Thymus (tissue), 11 donors: ENCODE measurements at regions not wholly inside any gene's neighbourhood (a gene's known extent, or its start where the extent isn't known, plus 50 kb on each side); places are given as distances from the start of the nearest gene placed in this dataset.

Experiments used
- DNase-seq, 9 donors: peaks; one replicate each; pipeline ENCODE4 v3.0.0-alpha.2; 2013; ENCODE audit warnings: low spot score in 9 of 9, low read depth in 6 of 9, missing footprints in 1 of 9
- H3K27ac ChIP-seq, 2 donors: one replicate each; pipeline ENCODE4 v1.5.1; 2013; ENCODE audit warnings: control low read depth in 1 of 2, low read depth in 1 of 2, low read length in 1 of 2, mild to moderate bottlenecking in 1 of 2, moderate library complexity in 1 of 2
- H3K27me3 ChIP-seq, 2 donors: one replicate each; pipeline ENCODE4 v1.5.1; 2013; ENCODE audit warnings: low read length in 1 of 2; ENCODE audit not compliant: control insufficient read depth in 2 of 2, insufficient read depth in 1 of 2
- H3K36me3 ChIP-seq, 2 donors: one replicate each; pipeline ENCODE4 v1.5.1; 2013; ENCODE audit warnings: low read length in 1 of 2, mild to moderate bottlenecking in 1 of 2, moderate library complexity in 1 of 2; ENCODE audit not compliant: control insufficient read depth in 2 of 2, insufficient read depth in 2 of 2
- H3K4me1 ChIP-seq, 2 donors: one replicate each; pipeline ENCODE4 v1.5.1; 2013; ENCODE audit warnings: low read length in 2 of 2; ENCODE audit not compliant: control insufficient read depth in 2 of 2, insufficient read depth in 2 of 2
- H3K4me3 ChIP-seq, 2 donors: one replicate each; pipeline ENCODE4 v1.5.1; 2013; ENCODE audit warnings: low read length in 2 of 2, control low read depth in 1 of 2, mild to moderate bottlenecking in 1 of 2
- H3K9me3 ChIP-seq, 2 donors: one replicate each; pipeline ENCODE4 v1.5.1; 2013; ENCODE audit warnings: low read length in 1 of 2, mild to moderate bottlenecking in 1 of 2; ENCODE audit not compliant: control insufficient read depth in 2 of 2, insufficient read depth in 1 of 2
- WGBS: extraction: QIAGEN DNeasy Blood & Tissue Kit; methylation state at CpG from one replicate; pipeline ENCODE4 v1.1.7; 2013; 5-methylcytosine and 5-hydroxymethylcytosine counted together
- donor health status: healthy.

DNA sequence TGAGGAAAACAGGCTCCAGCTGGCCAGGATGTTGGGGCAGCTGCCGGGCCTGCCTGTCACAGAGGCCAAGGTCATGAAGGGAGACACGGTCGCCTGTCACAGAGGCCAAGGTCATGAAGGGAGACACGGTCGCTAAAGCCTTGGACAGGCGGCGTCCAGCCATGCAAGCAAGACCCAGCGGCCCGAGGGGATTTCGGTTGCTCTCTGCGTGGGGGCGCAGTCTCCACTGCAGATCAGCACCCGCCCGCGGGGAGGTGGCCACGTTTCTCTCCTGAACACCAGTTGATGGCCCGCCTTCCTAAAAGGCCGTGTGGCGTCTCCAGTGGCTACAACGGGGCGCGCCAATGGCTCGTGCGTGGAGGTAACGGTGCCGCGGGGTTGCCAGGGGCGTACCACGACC lies 67.0 kb upstream of the PCGF5 start:
- DNase-seq = no peak
- no peaks in the 10 kb centered on the region for H3K9me3 ChIP-seq
- H3K27ac ChIP-seq = no peak overlapping the region
- H3K4me1 ChIP-seq = no peaks in the 10 kb centered on the region
- H3K4me3 ChIP-seq = no peak overlapping the region
- no peaks in the 10 kb centered on the region for H3K27me3 ChIP-seq
- 98% methylated on average over 29 of the region's 29 CpGs for WGBS
- H3K36me3 ChIP-seq = no peaks in the 10 kb centered on the region

DNA sequence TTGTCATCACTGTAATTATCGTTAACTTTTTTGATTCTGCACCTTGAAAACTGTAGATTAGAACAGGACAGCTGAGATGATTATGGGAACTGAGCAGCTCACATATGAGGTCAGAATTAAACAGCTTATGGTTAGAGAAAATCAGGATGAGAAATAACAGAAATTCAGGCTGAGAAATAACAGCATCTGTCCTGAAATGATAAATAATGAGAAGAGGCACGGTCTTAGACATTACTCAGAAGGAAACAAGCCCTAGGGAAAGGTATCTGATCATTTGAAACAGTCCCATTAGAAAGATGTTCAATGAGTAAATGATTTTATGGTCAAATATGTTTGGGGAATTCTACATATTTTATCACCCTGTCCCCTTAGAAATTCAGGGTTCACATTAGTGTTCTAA lies 65.6 kb upstream of the PCGF5 start:
- H3K27me3 ChIP-seq = no peaks in the 10 kb centered on the region
- H3K36me3 ChIP-seq = no peaks in the 10 kb centered on the region
- no peak overlapping the region for H3K27ac ChIP-seq
- H3K9me3 ChIP-seq = no peaks in the 10 kb centered on the region
- DNase-seq = no peak
- WGBS = 96% methylated on average over 2 of the region's 2 CpGs
- H3K4me1 ChIP-seq = no peaks in the 10 kb centered on the region
- H3K4me3 ChIP-seq = no peak overlapping the region

DNA sequence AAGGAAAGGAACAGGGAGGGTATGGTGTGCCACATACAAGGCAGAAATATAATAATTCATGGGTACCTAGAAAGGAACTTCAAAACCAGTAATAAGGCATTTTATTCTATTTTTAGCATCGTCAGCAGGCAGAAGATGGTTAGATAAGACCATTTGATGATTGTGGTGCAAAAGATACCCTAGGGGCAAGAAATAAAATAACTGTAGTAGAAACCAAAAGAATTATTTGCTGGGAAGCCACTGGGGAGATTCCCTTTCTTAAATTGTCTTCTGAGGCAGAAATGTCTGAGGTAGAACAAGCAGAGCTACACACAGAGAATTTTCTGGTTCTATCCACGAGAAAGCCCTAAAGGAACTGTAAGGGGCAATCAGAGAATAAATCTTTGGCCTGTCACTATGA lies 64.3 kb upstream of the PCGF5 start:
- no peak for DNase-seq
- no peaks in the 10 kb centered on the region for H3K9me3 ChIP-seq
- WGBS = 55% methylated on average over 2 of the region's 2 CpGs

DNA sequence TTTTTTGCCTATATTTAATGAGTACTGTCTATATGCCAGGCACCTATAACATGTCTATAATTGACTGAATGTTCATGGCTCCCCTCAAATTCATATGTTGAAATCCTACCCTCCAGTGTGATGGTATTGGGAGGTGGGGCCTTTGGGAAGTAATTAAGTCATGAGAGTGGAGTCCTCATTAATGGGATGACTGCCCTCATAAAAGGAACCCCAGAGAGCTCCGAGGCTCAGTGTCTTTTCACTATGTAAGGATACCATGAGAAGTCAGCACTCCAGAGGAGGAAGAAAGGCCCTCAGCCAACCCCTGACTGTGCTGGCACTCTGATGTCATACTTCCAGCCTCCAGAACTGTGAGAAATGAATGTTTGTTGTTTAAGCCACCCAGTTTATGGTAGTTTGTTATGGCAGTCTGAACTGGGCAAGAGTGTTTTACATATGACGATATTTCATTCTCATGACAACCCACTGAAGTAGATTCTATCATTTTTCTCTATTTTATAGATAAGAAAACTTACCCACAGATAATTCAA lies 61.1 kb upstream of the PCGF5 start:
- no peaks in the 10 kb centered on the region for H3K36me3 ChIP-seq
- DNase-seq = no peak
- no peaks in the 10 kb centered on the region for H3K9me3 ChIP-seq
- H3K27me3 ChIP-seq = peaks cover 0 to 5% of the 10 kb centered on the region in 2 donors
- WGBS = 95% methylated on average over 2 of the region's 2 CpGs
- H3K4me3 ChIP-seq = no peak overlapping the region
- H3K4me1 ChIP-seq = peaks cover 5 to 16% of the 10 kb centered on the region in 2 donors
- no peak overlapping the region for H3K27ac ChIP-seq

More for the DNA sequence above, 64.3 kb upstream of the PCGF5 start:
- no peak overlapping the region for H3K4me3 ChIP-seq
- H3K36me3 ChIP-seq = no peaks in the 10 kb centered on the region
- H3K27me3 ChIP-seq = no peaks in the 10 kb centered on the region
- H3K4me1 ChIP-seq = no peaks in the 10 kb centered on the region
- H3K27ac ChIP-seq = no peak overlapping the region

DNA sequence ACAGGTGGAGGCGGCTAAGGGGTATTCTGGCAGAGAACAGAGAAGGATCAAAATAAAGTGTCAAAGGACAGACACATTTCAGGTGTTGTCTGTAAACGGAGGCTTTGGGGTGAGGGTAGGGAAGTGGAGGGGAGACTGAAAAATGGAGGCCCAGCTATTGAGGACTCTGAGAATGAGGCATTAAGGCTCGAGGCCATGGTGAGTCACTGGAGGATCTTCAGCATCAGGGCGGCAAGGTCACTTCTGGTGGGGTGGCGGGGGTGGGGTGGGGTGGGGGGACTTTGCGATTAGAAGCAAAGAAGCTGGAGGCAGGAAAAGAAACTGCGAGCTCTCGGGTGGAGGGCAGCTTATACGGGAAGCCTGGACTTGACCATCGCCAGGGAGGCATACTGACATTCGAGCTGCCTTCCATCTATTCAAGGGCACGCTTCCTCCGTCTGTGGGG lies 58.4 kb upstream of the PCGF5 start:
- Histone ChIP-seq H3K36me3 (no peaks in the 10 kb centered on the region), H3K4me3 (peak overlapping the region; percentile 54 to 96), H3K4me1 (peaks cover 5 to 16% of the 10 kb centered on the region in 2 donors), H3K27me3 (peaks cover 0 to 5% of the 10 kb centered on the region in 2 donors), H3K27ac (no peak overlapping the region), H3K9me3 (no peaks in the 10 kb centered on the region)
- peak in 4 of 9 donors; percentile 6 to 27 (median 12) for DNase-seq
- 14% methylated on average over 13 of the region's 13 CpGs for WGBS

DNA sequence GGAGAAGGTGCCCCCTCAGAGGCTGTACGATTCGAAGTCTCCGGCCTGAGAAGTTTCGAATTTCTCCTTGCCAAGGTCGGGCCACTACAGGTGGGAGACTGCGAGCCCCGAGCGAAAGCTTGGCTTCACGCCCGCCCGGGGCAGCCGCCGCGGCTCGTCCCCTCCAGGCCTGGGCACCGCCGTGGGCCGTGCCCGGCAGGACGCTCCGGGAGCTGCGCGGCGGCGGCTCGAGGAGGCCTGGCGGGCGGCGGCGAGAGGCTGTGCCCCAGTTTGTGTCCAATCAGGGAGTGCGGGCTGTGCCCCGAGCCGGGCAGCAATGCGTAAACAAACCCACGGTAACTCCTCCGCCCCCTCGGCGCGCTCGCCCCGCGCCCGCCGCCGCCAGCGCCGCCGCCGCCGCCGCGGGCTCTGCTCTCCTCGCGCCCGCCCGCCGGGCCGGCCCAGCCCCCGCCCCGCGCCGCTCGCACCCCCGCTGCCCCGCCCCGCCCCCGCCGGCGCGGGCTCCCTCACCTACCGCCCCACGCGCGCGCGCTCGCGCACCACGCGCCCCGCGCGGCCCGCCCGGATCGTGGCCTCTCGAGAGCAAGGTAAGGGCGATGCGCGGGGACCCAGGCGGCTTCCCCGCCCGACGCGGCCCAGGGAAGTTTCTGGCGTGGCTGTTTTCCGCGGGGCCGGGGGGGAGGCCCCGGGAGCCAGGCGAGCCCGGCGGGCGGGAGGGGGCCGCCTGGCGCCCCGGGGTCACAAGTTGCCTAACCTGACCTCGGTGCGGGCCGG lies 57.8 kb upstream of the PCGF5 start:
- peaks cover 0 to 5% of the 10 kb centered on the region in 2 donors for H3K27me3 ChIP-seq
- DNase-seq = peak in 7 of 9 donors; percentile 37 to 82 (median 57)
- WGBS = under 1% methylated on average over 109 of the region's 110 CpGs
- peaks cover 5 to 16% of the 10 kb centered on the region in 2 donors for H3K4me1 ChIP-seq
- no peaks in the 10 kb centered on the region for H3K36me3 ChIP-seq
- H3K27ac ChIP-seq = peak overlapping the region in 1 of 2 donors; percentile 96
- H3K4me3 ChIP-seq = peak overlapping the region; percentile 71 to 96
- no peaks in the 10 kb centered on the region for H3K9me3 ChIP-seq

DNA sequence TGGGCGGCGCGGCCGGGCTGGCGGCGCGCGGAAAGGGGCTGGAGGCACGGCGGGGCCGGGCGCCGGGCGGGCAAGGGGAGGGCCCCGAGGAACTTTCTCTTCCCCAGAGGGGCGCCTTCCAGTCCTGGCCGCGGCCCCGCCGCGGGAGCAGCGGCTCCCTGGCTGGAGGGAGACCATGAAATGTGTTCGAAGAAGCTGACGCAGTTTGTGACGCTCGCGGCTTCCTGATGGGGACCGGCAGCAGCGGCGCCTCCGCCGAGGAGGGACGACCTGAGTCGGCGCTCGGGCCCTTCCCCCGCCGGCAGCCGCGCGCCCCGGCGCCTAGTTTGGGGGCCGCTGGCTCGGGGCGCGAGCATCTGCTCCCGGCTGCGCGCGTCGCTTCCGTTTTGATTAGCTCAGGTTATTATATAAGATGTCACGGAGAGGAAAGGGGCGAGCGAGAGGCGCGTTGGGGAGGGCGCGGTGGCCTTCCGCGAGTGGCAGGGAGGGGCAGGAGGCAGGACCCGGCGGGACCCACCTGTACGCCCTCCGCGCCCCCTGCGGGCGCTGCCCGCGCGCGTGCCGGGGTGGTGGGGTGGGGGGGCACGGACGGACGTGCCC lies 57.1 kb upstream of the PCGF5 start:
- no peaks in the 10 kb centered on the region for H3K9me3 ChIP-seq
- DNase-seq = peak; percentile 37 to 90 (median 68)

DNA sequence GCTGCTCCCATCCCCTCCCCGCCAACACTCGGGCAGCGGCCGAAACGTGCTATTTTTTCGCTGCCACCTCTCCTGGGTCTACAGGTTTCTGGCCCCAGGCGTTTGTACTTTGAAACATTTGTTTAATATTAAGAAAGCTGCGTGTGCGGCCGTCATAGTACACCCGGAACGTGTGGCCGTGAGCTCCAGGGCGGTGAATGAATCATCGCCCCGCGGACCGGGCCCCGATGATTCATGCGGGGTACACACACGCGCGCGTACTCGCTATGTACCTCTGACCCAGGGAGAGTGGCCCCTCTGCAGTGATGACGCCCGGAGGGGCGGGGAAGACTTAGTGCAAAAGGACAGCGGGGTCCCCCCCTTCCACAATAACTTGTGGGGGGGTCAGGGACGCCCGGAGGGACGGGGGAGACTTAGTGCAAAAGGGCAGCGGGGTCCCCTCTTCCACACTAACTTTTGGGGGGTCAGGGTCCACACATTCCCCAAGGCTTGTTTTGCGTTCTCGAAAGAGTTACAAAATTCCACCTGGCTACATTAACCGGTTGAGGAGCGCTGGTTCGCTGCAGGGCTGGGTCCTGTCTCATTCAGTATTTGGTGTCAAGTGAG lies 56.5 kb upstream of the PCGF5 start:
- no peaks in the 10 kb centered on the region for H3K36me3 ChIP-seq
- H3K4me3 ChIP-seq = peak overlapping the region; percentile 71 to 96
- peak in 1 of 9 donors; percentile 30 for DNase-seq
- H3K9me3 ChIP-seq = no peaks in the 10 kb centered on the region
- H3K4me1 ChIP-seq = peaks cover 5 to 16% of the 10 kb centered on the region in 2 donors
- peak overlapping the region in 1 of 2 donors; percentile 96 for H3K27ac ChIP-seq
- WGBS = 12% methylated on average over 38 of the region's 38 CpGs
- H3K27me3 ChIP-seq = peaks cover 0 to 5% of the 10 kb centered on the region in 2 donors

More for the DNA sequence above, 57.1 kb upstream of the PCGF5 start:
- Histone ChIP-seq H3K27ac (peak overlapping the region; percentile 81 to 96), H3K4me1 (peaks cover 5 to 16% of the 10 kb centered on the region in 2 donors), H3K4me3 (peak overlapping the region; percentile 71 to 96), H3K27me3 (peaks cover 0 to 5% of the 10 kb centered on the region in 2 donors), H3K36me3 (no peaks in the 10 kb centered on the region)
- under 1% methylated on average over 77 of the region's 77 CpGs for WGBS
